SU-DHL-6 (cell line): ENCODE measurements at regions not wholly inside any gene's neighbourhood (a gene's known extent, or its start where the extent isn't known, plus 50 kb on each side); places are given as distances from the start of the nearest gene placed in this dataset.

Source experiments
- CTCF ChIP-seq: fragments of 200-600 bp; sonication (generic); IDR thresholded peaks from one replicate; pipeline ENCODE4 v1.5.1; 2017; ENCODE audit warnings: antibody characterized with exemption, mild to moderate bottlenecking, low read length, moderate library complexity; ENCODE audit not compliant: insufficient read depth, poor library complexity, severe bottlenecking
- EZH2phosphoT487 ChIP-seq: fragments of 200-600 bp; sonication (generic), shearing (Covaris generic); conservative IDR thresholded peaks from 2 replicates; pipeline ENCODE4 v1.6.1; 2018; ENCODE audit warnings: mild to moderate bottlenecking, antibody characterized with exemption, low read length, moderate library complexity, mixed read lengths

GRCh38 chr6:90654166-90654565 is 67.3 kb upstream of the MAP3K7 start:
- TF ChIP-seq CTCF: no peak
- no peak for TF ChIP-seq EZH2phosphoT487
